SIG-M5 treated with dmso at 0.1 percent for 504 hours (cell line): ENCODE measurements at regions not wholly inside any gene's neighbourhood (a gene's known extent, or its start where the extent isn't known, plus 50 kb on each side); places are given as distances from the start of the nearest gene placed in this dataset.

ENCODE experiments used
- DNase-seq: peaks from one replicate; lab custom pipeline; 2025; ENCODE audit not compliant: unreplicated experiment; lab: John Stamatoyannopoulos, UW

DNA sequence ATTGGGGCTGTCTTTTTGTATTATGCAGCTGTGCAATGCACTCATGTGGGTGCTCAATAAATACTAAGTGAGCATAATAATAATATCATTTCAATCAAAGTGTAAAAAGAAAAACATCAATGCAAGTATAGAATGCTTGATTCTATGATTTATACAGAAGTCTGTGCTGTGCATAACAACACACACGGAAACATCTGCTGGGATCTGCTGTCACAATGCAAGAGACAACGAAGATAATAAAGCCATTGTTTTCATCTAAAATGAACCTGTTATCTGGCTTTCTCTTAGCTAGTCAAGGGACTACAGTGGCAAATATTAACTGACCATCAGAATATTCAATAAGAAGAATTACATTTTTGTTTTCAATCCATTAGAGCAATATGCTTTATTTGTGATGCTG lies 1156.9 kb upstream of the MAP3K7 start:
- no peak for DNase-seq

DNA sequence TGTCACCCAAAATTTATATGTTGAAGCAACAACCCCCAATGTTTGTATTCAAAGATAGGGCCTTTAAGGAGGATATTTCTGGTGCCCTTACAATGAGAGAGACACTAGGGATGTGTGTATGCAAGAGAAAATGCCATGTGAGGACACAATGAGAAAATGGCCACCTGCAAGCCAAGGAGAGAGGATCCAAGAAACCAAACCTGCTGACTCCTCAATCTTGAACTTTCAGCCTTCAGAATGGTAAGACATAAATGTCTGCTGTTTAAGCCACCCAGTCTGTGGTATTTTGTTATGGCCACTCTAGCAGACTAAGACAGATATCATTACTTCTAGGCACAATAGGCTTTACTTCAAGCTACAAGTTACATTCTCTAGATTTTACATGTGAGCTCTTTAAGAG lies 1145.1 kb upstream of the MAP3K7 start:
- no peak for DNase-seq

DNA sequence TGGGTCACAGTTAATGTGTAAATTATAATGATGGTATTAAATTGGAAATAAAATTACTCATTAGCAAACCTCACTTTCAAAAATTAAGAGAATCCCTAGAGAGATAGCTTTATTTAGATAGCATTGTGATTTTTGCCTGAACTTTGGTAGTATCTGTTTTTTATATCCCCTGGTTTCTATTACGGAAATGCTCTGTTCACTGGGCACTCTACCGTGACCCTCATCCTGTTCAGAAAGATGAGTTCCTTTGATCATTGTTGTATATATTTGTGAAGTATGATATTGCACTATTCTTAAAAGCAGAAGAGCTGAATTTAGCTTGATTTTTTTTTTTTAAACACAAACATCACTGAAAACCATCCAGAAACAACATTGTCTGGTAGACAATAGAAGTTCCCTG lies 1143.8 kb upstream of the MAP3K7 start:
- DNase-seq = no peak

GRCh38 chr6:91720324-91720723 lies 1133.5 kb upstream of the MAP3K7 start:
- DNase-seq = no peak

- no peak for DNase-seq
Measured at GRCh38 chr6:91719414-91719813, 1132.5 kb upstream of the MAP3K7 start.

GRCh38 chr6:91718198-91718597 lies 1131.3 kb upstream of the MAP3K7 start:
- no peak for DNase-seq

GRCh38 chr6:91717094-91717493 lies 1130.2 kb upstream of the MAP3K7 start:
- no peak for DNase-seq

GRCh38 chr6:91716361-91716760 lies 1129.5 kb upstream of the MAP3K7 start:
- no peak for DNase-seq

DNA sequence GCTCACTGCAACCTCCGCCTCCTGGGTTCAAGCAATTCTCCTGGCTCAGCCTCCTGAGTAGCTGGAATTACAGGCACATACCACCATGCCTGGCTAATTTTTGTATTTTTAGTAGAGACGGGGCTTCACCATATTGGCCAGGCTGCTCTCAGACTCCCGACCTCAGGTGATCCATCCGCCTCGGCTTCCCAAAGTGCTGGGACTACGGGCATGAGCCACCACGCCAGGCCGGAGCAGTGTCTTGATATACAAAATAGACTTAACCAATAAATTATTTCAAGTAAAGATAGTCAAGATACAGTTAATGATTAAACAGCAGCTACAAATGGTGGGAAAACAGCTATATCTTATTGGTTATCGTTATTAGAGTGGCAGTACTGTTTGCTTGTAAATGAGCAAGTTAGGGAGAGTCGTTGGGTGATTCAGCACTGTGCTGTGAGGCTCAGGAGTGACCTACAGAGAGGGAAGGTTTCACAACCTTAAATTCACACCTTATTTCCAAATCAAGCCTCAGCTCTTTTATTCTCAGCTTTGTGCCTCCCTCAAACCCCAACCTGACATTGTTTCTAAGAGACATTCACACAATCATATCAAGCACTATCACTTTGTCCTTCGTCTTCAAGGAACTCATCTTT lies 1128.4 kb upstream of the MAP3K7 start:
- DNase-seq = no peak

DNA sequence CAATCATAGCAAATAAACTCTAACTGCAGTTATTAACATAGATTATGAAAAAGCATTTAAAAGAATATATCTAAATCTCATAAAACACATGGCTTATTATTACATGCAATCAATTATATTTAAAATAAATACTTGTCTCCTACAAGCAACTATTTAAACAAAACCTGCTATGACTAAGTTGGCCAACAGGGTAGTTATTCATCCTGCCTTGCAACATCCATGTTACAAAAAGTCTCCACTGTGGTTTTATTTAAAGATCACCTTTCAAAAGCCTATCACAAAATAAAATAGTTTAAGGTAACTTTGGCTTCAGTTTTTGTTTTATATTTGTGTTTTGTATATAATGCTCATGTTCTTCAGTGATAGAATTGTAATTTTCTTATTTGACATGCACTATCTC lies 1127.0 kb upstream of the MAP3K7 start:
- no peak for DNase-seq

- DNase-seq = no peak
Measured at GRCh38 chr6:91711518-91711917, 1124.6 kb upstream of the MAP3K7 start.

DNA sequence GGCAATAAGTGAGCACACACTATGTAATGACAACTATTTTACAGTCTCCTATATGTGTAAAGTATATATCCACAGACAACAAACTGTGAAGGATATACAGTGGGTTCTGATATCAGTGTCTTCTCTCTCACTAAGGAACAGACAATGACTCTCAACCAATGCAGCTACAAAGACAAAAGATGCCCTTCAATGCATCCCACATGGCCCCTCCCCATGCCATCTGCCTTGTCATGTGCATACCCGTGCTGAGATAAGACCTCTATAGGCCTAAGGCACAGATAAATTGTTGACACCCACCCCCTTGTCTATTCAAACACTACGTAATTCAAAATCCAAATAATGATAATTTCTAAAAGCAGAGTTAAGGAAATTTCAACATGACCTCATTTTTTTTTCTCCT lies 1123.5 kb upstream of the MAP3K7 start:
- DNase-seq = no peak

- DNase-seq = no peak
Measured at GRCh38 chr6:91708534-91708933, 1121.7 kb upstream of the MAP3K7 start.

- DNase-seq = no peak
Measured at GRCh38 chr6:91705646-91706045, 1118.8 kb upstream of the MAP3K7 start.

- DNase-seq = no peak
Measured at GRCh38 chr6:91704531-91704930, 1117.7 kb upstream of the MAP3K7 start.

- DNase-seq = no peak
Measured at GRCh38 chr6:91697010-91697695, 1110.3 kb upstream of the MAP3K7 start.

GRCh38 chr6:91695221-91695620 lies 1108.3 kb upstream of the MAP3K7 start:
- no peak for DNase-seq

- DNase-seq = no peak
Measured at GRCh38 chr6:91694016-91694654, 1107.3 kb upstream of the MAP3K7 start.

GRCh38 chr6:91691449-91691848 lies 1104.6 kb upstream of the MAP3K7 start:
- DNase-seq = no peak

GRCh38 chr6:91683240-91683639 lies 1096.4 kb upstream of the MAP3K7 start:
- no peak for DNase-seq

GRCh38 chr6:91681296-91681695 lies 1094.4 kb upstream of the MAP3K7 start:
- DNase-seq = no peak

DNA sequence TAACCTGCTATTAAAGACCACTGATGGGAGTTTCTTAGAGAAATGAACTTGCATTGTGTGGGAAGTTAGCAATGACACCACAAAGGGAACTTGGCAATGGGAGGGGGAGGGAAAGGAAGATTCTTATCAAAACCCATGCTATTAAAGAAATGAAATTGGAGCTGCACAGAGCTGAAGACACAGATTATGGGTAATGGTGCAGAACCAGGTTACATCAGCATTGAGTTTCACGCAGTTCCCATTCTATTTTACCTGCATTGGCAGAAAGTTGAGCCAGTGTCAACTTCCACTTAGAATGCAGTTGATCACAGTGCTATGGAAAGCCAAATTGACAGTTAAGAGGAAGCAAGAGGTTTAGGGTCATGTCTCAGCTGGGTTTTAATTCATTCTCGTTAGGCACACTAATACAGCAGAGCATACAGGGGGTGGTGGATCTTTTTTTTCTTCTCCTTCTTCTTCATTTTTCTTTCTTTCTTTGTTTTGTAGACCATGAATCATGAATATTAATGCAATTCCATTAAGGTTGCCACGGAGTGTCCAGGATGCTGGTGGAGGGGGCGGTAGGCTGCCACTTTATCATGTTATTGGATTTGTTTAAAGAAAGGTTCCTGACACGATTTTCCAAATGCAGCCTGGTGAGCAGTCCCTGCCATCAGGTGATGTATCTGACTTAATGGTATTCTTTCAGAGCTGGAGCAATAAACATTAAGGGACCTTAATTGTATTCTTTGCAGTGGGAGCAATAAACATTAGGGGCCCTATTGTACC lies 1092.0 kb upstream of the MAP3K7 start:
- DNase-seq = no peak
